Osteocyte (in vitro differentiated cells): ENCODE measurements at regions not wholly inside any gene's neighbourhood (a gene's known extent, or its start where the extent isn't known, plus 50 kb on each side); places are given as distances from the start of the nearest gene placed in this dataset.

Experiments
- DNase-seq: peaks from one replicate; pipeline ENCODE4 v3.0.0; 2021; ENCODE audit warnings: mixed read lengths; ENCODE audit not compliant: unreplicated experiment; ENCODE audit errors: extremely low spot score
- H3K27ac Mint-ChIP-seq: one replicate; pipeline ENCODE4 v1.8.0; 2021; ENCODE audit warnings: mild to moderate bottlenecking, mixed read lengths; ENCODE audit not compliant: unreplicated experiment
- H3K27me3 Mint-ChIP-seq: one replicate; pipeline ENCODE4 v1.8.0; 2021; ENCODE audit warnings: mixed read lengths; ENCODE audit not compliant: unreplicated experiment
- H3K36me3 Mint-ChIP-seq: one replicate; pipeline ENCODE4 v1.8.0; 2021; ENCODE audit warnings: mixed read lengths; ENCODE audit not compliant: unreplicated experiment
- H3K4me1 Mint-ChIP-seq: one replicate; pipeline ENCODE4 v1.8.0; 2021; ENCODE audit warnings: mixed read lengths; ENCODE audit not compliant: unreplicated experiment
- H3K4me3 Mint-ChIP-seq: one replicate; pipeline ENCODE4 v1.8.0; 2021; ENCODE audit warnings: mild to moderate bottlenecking, moderate library complexity, mixed read lengths; ENCODE audit not compliant: unreplicated experiment
- H3K9me3 Mint-ChIP-seq: one replicate; pipeline ENCODE4 v1.8.0; 2021; ENCODE audit warnings: mixed read lengths; ENCODE audit not compliant: unreplicated experiment
- TF ChIP-seq, protein P1 (sequence below): fragments of 200-600 bp; sonication (generic); IDR thresholded peaks from 2 replicates; pipeline ENCODE4 v1.5.0; 2021; ENCODE audit warnings: antibody characterized with exemption, mild to moderate bottlenecking, moderate library complexity

DNA sequence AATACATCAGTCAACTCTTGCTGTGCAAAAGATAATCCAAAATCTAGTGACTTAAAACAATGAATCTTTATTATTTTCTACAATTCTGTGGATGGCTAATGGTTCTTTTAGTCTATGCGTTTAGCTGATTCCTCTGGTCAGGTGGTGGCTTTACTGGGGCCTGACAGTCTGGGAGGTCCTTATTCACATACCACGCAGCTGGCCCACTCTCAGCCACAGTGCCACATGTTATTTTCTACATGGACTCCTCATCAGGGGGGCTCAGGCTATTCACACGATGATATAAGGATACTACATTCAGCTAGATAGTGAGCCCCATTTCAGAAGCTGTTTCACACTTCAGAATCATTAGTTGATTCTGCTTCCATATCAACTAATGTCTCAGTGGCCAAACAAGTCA lies 287.5 kb upstream of the MGAT4C start:
- no peaks in the 10 kb centered on the region for H3K4me1 Mint-ChIP-seq
- TF ChIP-seq, protein P1, sequence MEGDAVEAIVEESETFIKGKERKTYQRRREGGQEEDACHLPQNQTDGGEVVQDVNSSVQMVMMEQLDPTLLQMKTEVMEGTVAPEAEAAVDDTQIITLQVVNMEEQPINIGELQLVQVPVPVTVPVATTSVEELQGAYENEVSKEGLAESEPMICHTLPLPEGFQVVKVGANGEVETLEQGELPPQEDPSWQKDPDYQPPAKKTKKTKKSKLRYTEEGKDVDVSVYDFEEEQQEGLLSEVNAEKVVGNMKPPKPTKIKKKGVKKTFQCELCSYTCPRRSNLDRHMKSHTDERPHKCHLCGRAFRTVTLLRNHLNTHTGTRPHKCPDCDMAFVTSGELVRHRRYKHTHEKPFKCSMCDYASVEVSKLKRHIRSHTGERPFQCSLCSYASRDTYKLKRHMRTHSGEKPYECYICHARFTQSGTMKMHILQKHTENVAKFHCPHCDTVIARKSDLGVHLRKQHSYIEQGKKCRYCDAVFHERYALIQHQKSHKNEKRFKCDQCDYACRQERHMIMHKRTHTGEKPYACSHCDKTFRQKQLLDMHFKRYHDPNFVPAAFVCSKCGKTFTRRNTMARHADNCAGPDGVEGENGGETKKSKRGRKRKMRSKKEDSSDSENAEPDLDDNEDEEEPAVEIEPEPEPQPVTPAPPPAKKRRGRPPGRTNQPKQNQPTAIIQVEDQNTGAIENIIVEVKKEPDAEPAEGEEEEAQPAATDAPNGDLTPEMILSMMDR = no peak
- no peak overlapping the region for H3K4me3 Mint-ChIP-seq
- H3K36me3 Mint-ChIP-seq = no peaks in the 10 kb centered on the region
- no peaks in the 10 kb centered on the region for H3K9me3 Mint-ChIP-seq
- no peak overlapping the region for H3K27ac Mint-ChIP-seq
- no peaks in the 10 kb centered on the region for H3K27me3 Mint-ChIP-seq
- DNase-seq = no peak

DNA sequence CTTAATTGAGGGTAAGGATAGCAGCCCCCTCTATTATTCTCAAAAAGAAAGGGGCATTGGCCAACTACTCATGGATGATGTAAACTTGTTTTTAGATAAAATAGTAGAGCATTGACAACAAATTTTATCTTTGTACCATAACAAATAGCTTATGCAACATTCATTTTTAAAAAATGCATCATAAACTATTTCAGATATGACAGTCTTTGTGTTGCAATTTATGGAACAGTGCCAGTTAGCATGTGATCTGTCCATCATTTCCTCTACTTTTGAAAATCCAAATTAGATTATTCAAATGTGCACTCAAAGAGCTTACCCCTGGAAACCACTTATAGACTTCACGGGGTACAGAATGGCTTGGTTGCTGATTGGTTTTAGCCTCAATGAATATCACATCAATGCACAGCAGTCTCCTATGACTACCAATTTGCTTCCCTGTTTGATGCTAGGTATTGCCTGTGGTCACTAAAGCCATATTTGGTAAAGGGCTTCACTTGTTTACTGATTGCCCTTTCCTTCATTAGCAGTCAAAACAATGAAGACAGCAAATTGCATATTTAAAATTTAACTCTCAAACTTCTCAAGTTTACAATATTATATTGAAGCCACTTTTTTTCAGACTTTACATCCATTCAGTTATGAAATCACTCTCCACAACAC lies 274.9 kb upstream of the MGAT4C start:
- H3K27ac Mint-ChIP-seq = no peak overlapping the region
- TF ChIP-seq, protein P1 = no peak
- H3K36me3 Mint-ChIP-seq = no peaks in the 10 kb centered on the region
- no peak for DNase-seq
- H3K27me3 Mint-ChIP-seq = no peaks in the 10 kb centered on the region
- H3K4me1 Mint-ChIP-seq = no peaks in the 10 kb centered on the region
- no peak overlapping the region for H3K4me3 Mint-ChIP-seq
- H3K9me3 Mint-ChIP-seq = no peaks in the 10 kb centered on the region

DNA sequence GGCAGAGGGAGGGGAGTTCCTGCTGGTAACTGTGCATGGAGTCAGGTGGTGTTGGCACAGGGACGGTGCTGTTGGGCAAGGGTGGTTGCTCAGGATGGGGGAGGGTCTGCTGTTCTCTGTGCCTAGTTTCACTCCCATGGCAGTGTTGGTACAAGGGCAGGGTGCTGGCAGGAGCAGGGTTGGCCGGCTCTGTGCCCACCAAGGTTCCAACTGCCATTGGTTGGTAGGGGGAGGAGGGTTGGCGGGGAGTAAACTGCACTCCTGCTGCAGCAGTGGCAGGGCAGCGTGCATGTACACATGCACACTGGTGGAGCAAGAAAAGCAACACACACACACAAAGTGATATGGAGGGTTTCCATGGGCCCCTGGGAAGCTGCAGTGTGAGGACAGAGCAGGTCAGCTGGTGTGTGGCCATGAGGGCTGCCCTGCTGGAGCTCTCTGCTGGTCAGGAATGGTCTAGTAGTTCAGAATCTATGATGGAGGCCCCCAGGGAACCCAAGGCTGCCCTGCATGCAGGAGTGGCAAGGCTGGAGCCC lies 269.9 kb upstream of the MGAT4C start:
- no peak for DNase-seq
- H3K4me1 Mint-ChIP-seq = no peaks in the 10 kb centered on the region
- H3K36me3 Mint-ChIP-seq = no peaks in the 10 kb centered on the region
- H3K27ac Mint-ChIP-seq = no peak overlapping the region
- H3K4me3 Mint-ChIP-seq = no peak overlapping the region
- TF ChIP-seq, protein P1 = no peak
- no peaks in the 10 kb centered on the region for H3K27me3 Mint-ChIP-seq
- peaks cover 28% of the 10 kb centered on the region for H3K9me3 Mint-ChIP-seq

DNA sequence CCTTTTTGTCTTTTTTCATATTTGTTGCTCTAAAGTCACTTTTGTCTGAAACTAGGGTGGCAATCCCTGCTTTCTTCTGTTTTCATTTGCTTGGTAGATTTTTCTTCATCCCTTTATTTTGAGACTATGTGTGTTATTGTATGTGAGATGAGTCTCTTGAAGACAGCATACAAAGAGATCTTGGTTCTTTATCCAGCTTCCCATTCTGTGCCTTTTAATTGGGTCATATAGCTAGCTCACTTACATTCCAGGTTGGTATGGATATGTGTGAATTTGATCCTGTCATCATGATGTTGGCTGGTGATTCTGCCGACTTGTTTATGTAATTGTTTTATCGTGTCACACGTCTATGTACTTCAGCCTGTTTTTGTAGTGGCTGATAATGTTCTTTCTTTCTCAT lies 267.7 kb upstream of the MGAT4C start:
- no peak overlapping the region for H3K4me3 Mint-ChIP-seq
- no peaks in the 10 kb centered on the region for H3K36me3 Mint-ChIP-seq
- no peak overlapping the region for H3K27ac Mint-ChIP-seq
- TF ChIP-seq, protein P1 = no peak
- H3K4me1 Mint-ChIP-seq = no peaks in the 10 kb centered on the region
- peaks cover 28% of the 10 kb centered on the region for H3K9me3 Mint-ChIP-seq
- DNase-seq = no peak
- no peaks in the 10 kb centered on the region for H3K27me3 Mint-ChIP-seq

DNA sequence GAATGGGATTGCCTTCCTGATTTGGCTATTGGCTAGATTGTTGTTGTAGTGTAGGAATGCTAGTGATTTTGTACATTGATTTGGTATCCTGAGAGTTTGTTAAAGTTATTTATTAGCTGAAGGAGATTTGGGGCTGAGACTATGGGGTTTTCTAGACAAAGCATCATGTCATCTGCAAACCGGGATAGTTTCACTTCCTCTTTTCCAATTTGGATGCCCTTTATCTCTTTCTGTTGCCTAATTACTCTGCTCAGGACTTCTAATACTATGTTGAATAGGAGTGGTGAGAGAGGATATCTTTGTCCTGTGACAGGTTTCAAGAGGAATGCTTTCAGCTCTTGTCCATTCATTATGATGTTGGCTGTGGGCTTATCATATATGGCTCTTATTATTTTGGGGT lies 265.7 kb upstream of the MGAT4C start:
- DNase-seq = no peak
- Mint-ChIP-seq H3K36me3 (no peaks in the 10 kb centered on the region), H3K27me3 (no peaks in the 10 kb centered on the region), H3K4me3 (no peak overlapping the region), H3K4me1 (no peaks in the 10 kb centered on the region), H3K9me3 (peaks cover 28% of the 10 kb centered on the region), H3K27ac (no peak overlapping the region)
- TF ChIP-seq, protein P1 = no peak
